ENCODE measurements at regions not wholly inside any gene's neighbourhood (a gene's known extent, or its start where the extent isn't known, plus 50 kb on each side); places are given as distances from the start of the nearest gene placed in this dataset.
"Not testable (repeated sequence)": the region's sequence is repeated elsewhere in the genome, so short reads cannot be mapped to it uniquely, and the experiment has no call there.

DNA sequence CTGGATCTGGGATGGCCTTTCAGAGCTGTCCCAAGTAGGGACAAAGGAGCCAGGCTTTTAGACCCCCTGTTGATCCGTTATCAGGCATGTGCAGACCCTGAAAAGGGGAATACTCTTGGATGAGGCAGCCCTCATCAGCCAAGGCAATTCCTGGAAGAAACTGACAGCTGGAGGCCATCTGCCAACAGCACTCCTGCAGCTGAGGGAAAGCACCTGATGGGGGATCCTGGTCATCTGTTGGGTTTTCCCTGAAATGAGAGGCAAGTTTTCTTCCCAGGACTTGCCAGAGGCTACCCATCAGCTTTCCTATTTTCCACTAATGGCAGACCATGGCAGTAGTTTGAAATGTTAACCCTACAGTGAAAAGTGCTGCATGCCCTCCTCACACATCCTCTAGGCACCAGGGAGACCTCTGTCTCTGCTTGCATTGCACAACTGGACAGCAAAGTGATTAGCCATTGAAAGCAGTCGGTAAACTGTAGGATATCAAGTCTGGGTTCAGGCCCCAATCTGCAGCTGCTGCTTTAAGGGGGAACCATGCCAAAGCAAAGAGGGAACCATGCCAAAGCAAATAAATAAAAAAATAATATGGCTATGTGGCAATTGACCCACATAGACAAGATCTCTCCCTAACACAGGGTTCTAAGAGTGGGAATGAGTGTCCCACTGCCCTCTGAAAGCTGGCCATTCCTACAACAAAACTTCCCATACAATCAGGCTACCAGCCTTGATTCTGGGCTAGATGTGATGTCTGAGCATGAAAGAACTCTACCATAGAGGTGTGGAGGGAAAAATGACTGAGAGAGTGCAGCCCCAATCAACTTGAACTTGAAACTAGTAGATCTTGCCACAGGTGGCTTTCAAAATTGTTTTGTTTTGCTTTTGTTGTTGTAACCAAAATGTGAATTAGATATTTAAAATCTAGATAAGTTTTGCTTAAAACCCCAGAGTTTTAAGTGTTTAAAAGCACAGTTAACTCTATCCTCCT lies 232.0 kb upstream of the STT3B start:
- no peak for DNase-seq

DNA sequence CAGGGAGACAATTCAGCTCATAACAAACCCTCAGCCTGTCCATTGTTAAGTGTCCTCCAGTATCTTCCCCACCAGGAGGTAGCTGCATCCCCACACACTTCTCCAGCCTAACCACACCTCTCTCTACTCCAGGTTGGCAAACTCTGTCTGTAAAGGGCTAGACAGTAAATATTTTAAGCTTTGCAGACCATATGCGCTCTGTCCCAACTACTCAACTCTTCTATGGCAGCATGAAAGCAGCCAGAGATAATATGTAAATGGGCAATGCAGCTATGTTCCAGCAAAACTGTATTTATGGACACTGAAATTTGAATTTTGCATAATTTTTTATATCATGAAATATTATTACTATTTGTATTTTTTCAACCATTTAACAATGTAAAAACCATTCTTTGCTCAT lies 230.4 kb upstream of the STT3B start:
- DNase-seq: no peak

GRCh38 chr3:31305340-31305739 lies 227.4 kb upstream of the STT3B start:
- no peak for DNase-seq

DNA sequence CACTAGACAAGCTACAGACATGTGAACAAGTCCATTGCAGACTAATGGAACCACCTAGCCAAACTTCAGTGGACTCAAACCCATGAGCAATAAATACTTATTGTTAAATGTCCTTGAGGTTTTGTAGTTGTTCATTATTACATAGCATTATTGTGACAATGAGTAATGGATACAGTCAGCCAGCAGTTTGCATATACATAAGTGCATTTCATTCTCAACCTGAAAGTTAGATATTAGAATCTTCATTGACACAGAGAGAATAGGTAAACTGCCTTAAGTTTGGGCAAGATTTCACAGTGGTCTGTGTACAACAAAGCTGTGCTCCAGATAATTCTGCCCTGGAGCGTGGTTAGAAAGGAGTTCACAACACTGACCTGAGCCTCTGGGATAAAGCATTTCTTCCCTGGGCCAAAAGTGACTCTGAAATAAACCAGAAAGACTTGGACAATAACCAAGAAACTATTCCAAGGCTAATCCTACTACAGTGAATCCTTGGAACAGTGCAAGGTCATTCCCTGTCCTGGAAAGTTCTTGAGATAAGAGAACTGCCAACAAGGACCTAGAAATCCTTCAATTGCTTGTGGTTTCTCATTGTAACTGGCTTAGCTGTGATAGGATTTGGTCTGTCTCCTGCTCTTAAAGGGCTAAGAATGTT lies 225.5 kb upstream of the STT3B start:
- DNase-seq: no peak

DNA sequence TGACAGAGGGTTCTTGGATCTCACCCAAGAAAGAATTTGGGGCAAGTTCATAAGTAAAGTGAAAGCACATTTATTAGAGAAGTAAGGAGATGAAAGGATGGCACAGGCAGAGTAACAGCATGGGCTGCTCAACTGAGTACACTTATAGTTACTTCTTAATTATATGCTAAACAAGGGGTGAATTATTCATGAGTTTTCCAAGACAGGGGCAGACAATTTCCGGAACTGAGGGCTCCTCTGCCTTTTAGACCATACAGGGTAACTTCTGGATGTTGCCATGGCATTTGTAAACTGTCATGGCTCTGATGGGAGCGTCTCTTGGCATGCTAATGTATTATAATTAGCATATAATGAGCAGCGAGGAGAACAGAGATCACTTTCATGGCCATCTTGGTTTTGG lies 221.2 kb upstream of the STT3B start:
- no peak for DNase-seq

GRCh38 chr3:31312400-31312799 lies 220.3 kb upstream of the STT3B start:
- DNase-seq: no peak

DNA sequence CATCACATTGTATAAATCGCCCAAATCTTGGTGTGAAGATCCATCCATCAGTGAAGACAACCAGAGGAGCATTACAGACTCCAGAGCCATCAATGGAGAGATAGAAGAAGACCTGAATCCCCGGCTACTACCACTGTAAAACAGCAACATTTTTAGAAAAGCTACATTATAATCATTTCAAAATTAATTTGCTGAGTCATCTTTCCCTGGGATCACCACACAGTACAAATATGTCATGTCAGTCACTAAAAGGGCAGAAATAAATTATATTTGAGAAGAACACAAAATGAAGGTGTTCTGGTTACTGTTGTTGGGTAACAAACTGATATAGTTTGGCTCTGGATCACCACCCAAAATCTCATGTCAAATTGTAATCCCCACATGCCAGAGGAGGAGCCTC lies 218.5 kb upstream of the STT3B start:
- DNase-seq: peak in 1 of 2 donors; percentile 4

DNA sequence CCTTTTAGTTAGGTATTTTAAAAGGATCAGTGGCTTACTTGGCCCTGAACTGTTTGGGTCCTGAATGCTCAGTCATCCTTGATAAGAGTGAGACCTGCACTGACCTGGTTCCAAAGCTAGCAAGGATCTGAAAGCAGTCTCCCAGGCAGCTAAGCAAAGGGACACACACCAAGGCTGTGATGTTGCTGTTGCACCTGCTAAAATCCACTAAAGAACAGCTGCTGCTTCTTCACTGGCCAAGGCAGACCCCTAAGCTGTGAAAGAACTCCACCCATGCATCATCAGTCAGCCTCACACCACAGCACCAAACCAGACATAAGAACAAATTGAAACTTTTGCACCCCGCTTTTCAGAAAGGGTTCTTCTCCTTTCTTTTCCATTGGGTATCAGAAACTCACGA lies 213.4 kb upstream of the STT3B start:
- DNase-seq: no peak

DNA sequence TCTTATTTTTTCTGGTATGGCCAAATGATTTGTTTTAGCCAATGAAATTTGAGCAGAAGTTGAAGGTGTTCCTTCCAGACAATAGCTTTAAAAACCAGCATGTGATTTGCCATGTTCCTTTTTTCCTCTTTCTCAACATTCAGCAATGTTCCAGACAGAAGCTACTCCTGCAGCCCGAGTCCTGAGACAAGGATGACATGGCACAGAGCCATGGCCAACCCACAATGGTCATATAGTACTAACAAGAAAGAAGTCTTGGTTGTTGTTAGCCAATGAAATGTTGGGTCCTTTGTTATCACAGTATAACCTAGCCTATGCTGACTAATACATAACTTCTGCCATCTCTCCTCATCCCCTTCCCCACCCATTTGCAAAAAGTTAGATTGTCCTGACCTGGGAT lies 211.1 kb upstream of the STT3B start:
- no peak for DNase-seq

GRCh38 chr3:31322460-31322859 lies 210.3 kb upstream of the STT3B start:
- DNase-seq: no peak

DNA sequence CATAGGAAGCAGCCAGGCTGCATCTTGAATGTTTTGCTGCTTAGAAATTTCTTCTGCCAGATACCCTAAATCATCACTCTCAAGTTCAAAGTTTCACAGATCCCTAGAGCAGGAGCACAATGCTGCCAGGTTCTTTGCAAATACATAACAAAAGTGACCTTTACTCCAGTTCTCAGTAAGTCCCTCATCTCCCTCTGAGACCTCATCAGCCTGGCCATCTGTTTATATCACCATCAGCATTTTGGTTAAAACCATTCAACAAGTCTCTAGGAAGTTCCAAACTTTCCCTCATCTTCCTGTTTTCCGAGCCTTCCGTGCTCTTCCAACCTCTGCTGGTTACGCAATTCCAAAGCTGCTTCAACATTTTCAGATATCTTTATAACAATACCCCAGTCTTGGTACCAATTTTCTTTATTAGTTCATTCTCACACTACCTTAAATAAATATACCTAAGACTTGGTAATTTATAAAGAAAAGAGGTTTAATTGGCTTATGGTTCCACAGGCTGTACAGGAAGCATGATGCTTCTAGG lies 204.8 kb upstream of the STT3B start:
- DNase-seq: not testable (repeated sequence)

- DNase-seq: no peak
Measured at GRCh38 chr3:31331278-31331677, 201.4 kb upstream of the STT3B start.

DNA sequence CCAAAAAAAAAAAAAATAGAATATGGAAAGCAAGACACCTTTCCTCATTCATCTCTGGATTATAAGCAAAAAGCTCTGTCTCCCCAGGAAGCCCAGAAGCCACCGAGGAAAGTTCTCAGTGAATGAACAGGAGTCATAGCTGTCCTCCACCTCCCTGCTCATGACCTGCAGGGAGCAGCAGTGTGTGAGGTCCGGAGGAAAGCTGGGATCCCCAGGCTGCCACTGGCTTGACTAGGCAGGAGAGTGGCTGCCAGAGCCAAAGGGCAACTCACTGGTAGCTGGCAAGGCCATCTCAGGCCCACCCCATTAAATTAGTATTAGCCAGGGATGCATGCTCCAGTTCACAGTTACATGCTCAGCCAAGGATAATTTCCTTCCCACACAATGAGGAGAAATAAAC lies 191.6 kb upstream of the STT3B start:
- DNase-seq: no peak

GRCh38 chr3:31343075-31343474 lies 189.7 kb upstream of the STT3B start:
- no peak for DNase-seq

GRCh38 chr3:31345581-31345980 lies 187.1 kb upstream of the STT3B start:
- no peak for DNase-seq

- DNase-seq: no peak
Measured at GRCh38 chr3:31346542-31346979, 186.2 kb upstream of the STT3B start.

- DNase-seq: no peak
Measured at GRCh38 chr3:31349001-31349748, 183.6 kb upstream of the STT3B start.

GRCh38 chr3:31350307-31350706 lies 182.4 kb upstream of the STT3B start:
- DNase-seq: no peak

DNA sequence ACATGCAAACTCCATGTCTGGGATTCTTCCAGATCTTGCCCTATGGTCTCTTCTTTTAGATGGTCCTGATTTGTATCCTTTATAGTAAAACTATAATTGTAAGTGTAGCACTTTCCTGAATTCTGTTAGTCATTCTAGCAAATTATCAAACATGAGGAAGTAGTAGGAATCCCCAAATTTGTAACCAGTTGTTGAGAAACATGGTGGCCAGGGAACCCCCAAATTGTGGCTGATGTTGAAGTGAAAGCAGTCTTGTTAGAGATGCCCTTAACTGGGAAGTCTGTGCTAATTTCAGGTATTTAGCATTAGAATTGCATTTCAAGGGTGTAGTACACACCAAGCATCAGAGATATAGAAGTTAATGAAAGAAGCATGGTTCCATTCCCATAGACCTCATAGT lies 180.4 kb upstream of the STT3B start:
- DNase-seq: no peak

DNA sequence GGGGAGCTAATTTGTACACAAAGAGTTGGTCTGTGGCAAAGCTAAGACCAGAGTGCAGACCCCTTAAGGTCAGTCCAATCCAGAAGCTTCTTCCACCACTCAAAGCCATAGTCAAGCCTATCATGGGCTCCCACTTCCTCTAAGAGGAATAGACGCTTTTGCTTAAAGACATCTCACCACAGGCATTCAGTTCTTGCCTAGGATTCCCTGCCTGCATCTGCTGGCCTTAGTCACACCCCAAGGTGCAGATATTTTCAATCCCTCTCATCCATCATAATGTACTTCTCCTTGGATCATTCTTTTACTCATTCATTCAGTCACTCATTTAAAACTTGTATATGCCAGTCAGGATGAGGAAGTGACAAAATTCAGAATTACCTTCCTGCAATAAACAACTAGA lies 179.6 kb upstream of the STT3B start:
- DNase-seq: no peak

GRCh38 chr3:31354373-31354772 lies 178.4 kb upstream of the STT3B start:
- no peak for DNase-seq

GRCh38 chr3:31355807-31356206 lies 176.9 kb upstream of the STT3B start:
- DNase-seq: no peak

- no peak for DNase-seq
Measured at GRCh38 chr3:31356941-31357340, 175.8 kb upstream of the STT3B start.

Measured in bone marrow (tissue), 2 donors.